Activated T-cell treated with anti-CD3 and anti-CD28 coated beads for 24 hours (primary cell): ENCODE measurements at regions not wholly inside any gene's neighbourhood (a gene's known extent, or its start where the extent isn't known, plus 50 kb on each side); places are given as distances from the start of the nearest gene placed in this dataset.
"Not testable (repeated sequence)": the region's sequence is repeated elsewhere in the genome, so short reads cannot be mapped to it uniquely, and the experiment has no call there.

Experiments
- DNase-seq: peaks from one replicate; pipeline ENCODE4 v3.0.0-alpha.2; 2020; ENCODE audit warnings: low read depth

GRCh38 chr13:58202099-58202498 is 570.6 kb downstream of the PCDH17 start:
- no peak for DNase-seq

DNA sequence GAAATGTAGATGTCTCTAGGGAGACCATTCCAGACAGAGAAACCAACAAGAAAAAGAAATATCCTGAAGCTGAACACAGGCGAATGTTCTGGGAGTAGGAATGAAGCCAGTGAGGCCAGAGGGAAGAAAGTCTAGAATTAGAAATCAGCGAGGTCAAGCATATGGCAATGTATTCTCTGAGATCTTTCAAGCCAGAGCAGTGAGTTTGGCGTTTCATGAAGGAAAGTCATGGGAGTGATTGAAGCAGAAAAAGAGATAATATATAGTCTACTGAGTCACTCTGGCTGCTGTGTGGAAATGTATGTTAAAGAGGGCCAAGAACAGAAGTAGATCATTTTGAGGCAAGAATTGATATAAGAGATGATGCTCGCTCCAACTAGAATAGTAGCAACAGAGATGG is 576.0 kb downstream of the PCDH17 start:
- no peak for DNase-seq

DNA sequence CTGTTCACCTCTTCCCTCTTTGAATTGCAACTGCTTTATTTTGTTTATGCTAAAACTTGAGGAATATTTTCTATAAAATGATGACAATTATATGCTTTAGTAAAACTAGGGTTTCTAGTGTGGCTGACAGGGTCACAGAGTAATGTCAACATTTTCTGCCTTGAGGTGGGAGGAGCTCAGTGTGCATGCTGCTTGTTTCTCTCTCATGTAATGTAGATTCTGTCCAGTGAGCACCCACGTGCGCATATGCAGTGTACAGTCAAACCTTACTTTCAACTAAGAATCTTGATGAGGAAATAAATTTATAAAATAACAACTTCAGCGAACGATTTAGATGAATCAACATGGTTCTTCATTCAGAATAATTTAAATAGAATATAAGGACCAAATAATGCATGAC is 603.9 kb downstream of the PCDH17 start:
- no peak for DNase-seq

GRCh38 chr13:58238972-58239773 is 607.6 kb downstream of the PCDH17 start:
- no peak for DNase-seq

DNA sequence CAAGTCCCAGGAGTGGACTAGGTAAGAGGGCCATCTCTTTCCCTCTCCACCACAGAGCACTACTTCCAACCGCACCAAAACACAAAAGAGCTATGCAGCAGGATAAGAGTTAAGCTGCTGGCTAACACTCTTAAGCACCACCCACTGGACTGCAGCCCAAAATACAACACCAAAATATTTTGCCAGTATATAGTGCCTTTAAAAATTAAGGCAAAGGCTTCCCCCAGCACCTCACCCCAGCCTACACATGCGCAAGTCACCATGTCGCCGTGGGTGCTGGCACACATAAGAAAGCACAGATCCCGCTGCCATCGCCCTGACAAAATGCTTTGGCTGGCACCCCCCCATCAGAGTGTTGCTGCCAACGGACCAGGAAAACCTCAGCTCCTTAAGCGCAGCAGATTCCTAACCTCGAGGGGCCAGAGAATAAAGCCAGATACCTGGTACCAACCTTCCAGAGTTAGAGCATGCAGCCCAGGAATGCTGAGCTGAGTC is 608.3 kb downstream of the PCDH17 start:
- DNase-seq: no peak

GRCh38 chr13:58247080-58247479 is 615.5 kb downstream of the PCDH17 start:
- no peak for DNase-seq

DNA sequence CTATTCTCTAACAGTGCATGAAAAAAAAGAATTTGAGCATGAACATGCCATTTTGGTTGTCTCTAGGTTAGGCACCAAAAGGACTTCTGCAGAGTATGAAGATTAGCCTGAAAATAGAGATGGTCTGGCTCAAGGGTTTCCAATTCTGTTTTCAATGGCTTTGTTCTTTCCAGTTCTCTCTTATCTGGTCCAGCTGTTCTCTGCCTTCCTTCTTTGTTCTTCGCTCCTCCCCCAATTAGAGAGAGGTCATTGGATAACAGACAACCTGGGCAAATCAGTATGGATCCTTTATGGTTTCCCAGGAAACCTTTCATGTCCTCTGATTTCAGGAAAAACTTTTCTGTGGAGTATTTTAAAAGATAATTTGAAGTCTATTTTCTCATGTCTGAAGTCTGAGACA is 623.4 kb downstream of the PCDH17 start:
- DNase-seq: no peak

GRCh38 chr13:58266271-58266670 is 634.7 kb downstream of the PCDH17 start:
- DNase-seq: no peak

GRCh38 chr13:58298556-58299135 is 667.1 kb downstream of the PCDH17 start:
- no peak for DNase-seq

DNA sequence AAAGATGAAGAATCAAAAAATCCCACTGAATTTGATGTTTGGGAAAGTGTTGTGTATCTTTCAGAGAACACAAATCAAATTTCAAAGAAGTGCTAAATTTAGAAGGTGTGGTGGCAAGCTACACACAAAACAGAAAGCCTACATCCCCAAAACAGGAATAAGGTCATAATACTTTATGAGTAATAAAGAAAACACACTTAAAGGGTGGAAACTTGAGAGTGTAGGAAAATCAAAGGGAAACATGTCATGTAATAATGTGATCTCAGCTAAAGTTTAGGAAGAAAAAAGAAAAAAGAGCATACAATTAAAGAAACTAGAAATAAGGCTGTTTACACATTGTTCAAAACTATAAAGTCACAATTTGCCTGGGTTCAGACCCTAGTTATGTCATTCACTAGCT is 668.7 kb downstream of the PCDH17 start:
- DNase-seq: no peak

DNA sequence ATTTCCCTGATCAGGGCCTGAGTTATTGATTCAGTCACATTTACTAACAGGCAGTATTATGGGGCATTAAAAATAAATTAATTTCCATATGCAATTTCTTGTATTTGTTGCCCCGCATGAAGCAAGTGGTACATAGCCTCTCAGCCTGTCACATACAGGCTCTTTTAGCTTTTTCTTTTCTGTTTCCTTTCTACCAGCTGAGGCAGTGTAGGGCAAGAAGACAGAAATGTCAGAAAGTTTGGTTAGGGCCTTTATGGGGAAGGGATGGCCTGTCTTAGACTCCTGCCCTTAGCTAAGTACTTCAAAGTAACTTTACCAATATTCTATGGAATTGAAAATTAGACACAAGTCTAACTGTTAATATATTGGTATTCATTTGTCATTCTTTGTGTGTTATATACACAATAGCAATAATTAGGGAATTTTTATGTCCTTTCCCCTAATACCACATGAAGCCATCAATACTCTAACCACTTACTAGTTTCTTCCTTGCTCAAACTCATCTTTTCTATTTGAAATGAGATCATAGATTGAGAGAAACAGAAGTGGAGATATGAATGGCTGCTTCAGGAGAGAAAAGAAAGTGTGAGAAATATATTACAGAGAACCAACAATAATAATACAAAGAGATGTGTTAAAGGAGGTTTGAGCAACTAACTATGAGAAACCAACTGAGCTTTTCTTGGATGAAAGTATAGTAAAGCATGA is 669.6 kb downstream of the PCDH17 start:
- DNase-seq: no peak

DNA sequence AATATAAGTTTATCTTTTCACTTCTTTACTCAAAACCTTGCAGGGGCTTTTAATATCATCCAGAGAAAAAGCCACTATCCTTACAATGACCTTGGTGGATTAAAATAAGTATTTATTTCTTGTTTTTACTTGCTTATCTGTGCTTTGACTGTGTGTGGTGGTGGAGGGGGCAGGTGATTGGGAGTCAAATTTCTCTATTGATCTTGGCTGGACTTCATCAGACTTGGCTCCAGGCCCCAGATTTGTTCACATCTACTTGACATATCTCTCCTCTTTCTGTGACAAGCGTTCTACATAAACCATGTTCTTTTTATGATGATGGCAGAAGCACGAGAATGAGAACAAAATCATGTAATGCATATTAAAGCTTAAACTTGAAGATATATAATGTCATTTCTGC is 670.8 kb downstream of the PCDH17 start:
- DNase-seq: no peak

DNA sequence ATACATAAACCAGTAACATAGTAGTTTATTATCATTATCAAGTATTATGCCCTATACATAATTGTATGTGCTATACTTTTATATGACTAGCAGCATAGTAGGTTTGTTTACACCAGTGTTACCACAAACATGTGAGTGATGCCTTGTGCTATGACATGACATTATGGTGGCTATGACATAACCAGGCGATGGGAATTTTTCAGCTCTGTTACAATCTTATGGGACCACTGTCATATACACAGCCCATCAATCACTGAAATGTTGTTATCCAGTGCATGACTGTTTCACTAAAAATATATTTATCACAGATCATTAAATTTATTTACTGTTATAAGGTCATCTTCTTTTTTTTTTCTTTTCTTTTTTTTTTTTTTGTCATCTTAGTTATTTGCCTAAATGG is 674.5 kb downstream of the PCDH17 start:
- no peak for DNase-seq

DNA sequence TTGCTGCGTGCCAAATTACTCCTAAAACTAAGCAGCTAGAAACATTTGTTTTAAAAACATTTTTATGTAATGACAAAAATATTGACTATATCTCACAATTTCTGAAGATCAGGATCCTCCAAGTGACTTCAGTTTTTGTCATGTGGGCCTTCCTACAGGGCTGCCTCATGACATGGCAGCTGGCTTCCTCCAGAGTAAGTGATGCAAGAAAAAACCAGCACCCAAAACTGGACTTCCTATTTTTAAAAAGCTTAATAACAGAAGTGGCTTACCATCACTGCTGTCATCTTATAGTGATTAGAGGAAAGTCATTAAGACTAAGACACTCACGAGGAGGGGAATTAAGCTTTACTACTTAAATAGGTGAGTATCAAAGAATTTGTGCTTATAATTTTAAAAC is 681.7 kb downstream of the PCDH17 start:
- no peak for DNase-seq

DNA sequence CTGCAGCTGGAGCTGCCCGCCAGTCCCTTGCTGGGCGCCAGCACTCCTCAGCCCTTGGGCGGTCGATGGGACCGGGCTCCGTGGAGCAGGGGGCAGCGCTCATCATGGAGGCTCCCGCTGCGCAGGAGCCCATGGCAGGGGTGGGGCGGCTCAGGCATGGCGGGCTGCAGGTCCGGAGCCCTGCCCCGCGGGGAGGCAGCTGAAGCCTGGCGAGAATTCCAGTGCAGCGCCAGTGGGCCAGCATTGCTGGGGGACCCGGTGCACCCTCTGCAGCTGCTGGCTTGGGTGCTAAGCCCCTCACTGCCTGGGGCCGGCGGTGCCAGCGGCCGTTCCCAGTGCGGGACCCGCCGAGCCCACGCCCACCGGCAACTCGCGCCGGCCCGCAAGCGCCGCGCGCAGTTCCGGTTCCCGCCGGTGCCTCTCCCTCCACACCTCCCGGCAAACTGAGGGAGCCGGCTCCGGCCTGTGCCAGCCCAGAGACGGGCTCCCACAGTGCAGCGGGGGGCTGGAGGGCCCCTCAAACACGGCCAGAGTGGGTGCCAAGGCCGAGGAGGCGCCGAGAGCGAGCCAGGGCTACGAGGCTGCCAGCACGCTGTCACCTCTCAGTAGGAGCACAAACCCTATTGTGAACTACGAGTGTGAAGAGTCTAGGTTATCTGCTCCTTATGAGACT is 687.1 kb downstream of the PCDH17 start:
- no peak for DNase-seq

- no peak for DNase-seq
These were observed 692.6 kb downstream of the PCDH17 start for GRCh38 chr13:58324161-58324560.

DNA sequence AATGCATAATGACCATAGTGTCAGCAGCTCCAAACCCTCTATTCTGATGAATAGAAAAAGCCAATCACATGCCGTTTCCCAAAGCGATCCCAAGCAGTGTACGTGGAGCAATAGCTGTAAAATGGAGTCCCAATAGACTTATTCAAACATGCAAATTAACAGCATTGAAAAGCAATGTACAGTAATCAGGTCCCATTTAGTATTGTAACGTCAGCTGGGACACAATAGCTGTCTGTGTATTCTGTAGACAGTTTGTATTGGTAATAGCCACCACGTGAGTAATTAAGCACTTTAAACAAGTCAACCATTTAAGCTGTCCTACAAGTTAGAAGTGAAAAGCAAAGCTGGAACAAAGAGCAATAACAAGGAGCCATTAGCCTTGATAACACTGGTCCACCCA is 698.2 kb downstream of the PCDH17 start:
- DNase-seq: no peak

- DNase-seq: no peak
These were observed 709.4 kb downstream of the PCDH17 start for GRCh38 chr13:58340895-58341294.

DNA sequence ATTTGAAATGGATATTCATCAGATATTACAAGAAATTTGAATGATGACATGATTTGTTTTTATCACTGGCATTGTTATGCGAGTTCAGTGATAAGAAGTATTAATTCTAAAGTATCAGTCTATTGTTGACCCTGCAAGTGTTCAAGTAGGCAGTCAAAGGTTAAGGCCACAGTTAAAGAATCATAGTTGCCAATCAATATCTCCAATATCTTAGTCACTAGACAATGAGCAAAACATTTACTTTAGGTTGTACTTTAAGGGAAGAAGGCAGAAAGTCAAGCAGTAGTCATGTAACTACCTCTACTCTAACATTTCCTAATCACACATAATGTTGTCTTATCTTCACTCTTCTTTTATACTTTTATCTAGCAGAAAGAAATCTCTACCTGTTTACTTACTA is 709.8 kb downstream of the PCDH17 start:
- no peak for DNase-seq

- no peak for DNase-seq
These were observed 711.5 kb downstream of the PCDH17 start for GRCh38 chr13:58343076-58343475.

- DNase-seq: not testable (repeated sequence)
These were observed 720.6 kb downstream of the PCDH17 start for GRCh38 chr13:58352100-58352499.

DNA sequence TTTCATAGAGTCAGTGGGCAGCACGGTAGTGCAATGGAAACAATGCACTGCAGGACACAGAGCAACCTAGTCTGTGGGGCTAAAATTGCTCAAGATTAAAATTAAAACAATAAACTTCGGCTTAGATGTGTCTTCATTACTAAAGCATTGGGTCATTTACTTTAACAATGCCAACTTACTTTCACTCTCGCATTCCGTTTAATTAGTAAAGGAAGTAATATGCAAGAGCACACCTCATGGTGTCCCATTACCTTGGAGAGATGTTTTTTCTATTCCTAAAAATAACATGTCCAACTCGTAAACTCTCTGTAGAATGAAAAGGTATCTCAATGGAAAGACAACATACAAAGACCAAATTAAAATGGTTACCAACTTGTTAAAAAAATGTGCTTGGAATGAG is 738.4 kb downstream of the PCDH17 start:
- DNase-seq: no peak

GRCh38 chr13:58376349-58376748 is 744.8 kb downstream of the PCDH17 start:
- DNase-seq: no peak
